ENCODE measurements at regions not wholly inside any gene's neighbourhood (a gene's known extent, or its start where the extent isn't known, plus 50 kb on each side); places are given as distances from the start of the nearest gene placed in this dataset.

DNA sequence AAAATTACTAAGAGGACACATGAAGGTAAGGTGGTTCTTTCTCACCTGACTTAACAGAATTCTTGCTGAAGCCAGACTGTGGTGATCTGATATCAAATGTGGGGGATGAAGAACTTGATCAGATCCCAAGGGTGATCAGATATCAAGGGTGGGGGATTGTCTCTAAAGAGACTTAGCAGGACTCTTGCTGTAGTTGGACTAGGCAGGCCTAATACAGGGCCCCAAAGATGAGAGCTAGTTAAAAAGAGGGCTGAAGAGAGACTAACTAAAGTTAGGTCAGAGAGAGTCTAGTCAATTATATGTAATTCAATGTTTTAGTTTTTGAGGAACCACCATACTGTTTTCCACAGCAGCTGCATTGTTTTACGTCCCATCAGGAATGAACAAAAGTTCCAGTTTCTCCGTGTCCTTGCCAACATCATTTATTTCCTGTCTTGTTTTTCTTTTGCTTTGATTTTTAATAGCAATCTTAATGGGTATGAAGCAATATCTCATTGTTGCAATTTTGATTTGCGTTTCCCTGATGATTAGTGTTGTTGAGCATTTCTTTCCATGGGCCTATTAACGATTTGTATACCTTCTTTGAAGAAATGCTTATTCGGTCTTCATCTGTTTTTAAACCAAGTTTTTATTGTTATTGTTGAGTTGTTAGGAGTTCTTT lies 77.6 kb upstream of the ALDH1A1 start:
- TF ChIP-seq, protein P1, sequence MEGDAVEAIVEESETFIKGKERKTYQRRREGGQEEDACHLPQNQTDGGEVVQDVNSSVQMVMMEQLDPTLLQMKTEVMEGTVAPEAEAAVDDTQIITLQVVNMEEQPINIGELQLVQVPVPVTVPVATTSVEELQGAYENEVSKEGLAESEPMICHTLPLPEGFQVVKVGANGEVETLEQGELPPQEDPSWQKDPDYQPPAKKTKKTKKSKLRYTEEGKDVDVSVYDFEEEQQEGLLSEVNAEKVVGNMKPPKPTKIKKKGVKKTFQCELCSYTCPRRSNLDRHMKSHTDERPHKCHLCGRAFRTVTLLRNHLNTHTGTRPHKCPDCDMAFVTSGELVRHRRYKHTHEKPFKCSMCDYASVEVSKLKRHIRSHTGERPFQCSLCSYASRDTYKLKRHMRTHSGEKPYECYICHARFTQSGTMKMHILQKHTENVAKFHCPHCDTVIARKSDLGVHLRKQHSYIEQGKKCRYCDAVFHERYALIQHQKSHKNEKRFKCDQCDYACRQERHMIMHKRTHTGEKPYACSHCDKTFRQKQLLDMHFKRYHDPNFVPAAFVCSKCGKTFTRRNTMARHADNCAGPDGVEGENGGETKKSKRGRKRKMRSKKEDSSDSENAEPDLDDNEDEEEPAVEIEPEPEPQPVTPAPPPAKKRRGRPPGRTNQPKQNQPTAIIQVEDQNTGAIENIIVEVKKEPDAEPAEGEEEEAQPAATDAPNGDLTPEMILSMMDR (IDR thresholded peaks at IDR 0.05; ENCODE audit: low read depth, low read length, poor library complexity, severe bottlenecking), result no peak
- no peak for TF ChIP-seq EZH2phosphoT487 (IDR thresholded peaks at IDR 0.05; ENCODE audit: borderline replicate concordance, low read length)

Measured in DOHH2 (cell line).